ENCODE measurements at regions not wholly inside any gene's neighbourhood (a gene's known extent, or its start where the extent isn't known, plus 50 kb on each side); places are given as distances from the start of the nearest gene placed in this dataset.

DNA sequence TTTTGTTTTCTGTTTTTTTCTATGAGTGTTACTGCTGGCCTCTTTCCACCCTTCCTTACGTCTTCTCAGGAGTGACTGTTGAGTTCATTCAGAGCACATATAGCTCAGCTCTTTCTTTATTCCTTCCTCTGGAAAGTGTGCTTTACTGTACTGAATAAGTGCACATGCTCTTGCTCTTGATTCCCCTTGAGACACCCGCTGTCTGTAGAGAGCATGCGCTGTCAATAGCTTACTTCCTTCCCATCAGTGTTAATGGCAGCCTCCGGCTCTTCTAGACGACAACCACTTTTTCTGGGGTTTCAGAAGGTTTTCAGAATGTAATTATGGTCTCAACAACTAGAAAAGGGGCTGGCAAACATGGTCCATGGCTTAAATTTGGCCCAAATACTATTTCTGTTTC, 504.9 kb downstream of the C4orf33 start:
- ATAC-seq = no peak
- 84% methylated on average over 5 of the region's 5 CpGs for WGBS, 2 donors

DNA sequence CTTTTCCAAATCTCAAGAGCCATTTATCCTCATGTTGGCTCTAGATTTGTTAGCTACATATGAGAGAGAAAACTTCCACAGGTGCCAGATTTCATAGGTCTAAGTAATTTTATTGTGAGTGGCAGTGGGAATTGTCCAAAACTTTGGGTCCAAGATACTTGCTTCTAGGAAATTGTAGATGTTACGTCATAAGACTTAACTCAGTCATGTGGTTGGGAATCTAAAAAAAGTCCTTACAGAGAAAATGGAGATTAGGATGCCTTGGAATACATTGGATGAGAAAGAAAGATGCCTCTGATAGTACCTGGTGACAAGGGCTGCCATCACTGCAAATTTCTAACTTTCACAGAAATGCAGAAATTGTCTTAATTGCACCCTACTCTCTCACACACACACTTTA, 506.5 kb downstream of the C4orf33 start:
- no peak overlapping the region for H3K4me3 ChIP-seq
- ATAC-seq = no peak
- DNase-seq = no peak
- FAIRE-seq = no peak
- no peaks in the 10 kb centered on the region for H3K4me1 ChIP-seq
- intact Hi-C loops (cut with DNase I) = no loop called here
- 88 to 91% methylated on average over 1 of the region's 1 CpG for WGBS, 2 donors
- no peaks in the 10 kb centered on the region for H3K27me3 ChIP-seq
- H3K9me3 ChIP-seq = no peaks in the 10 kb centered on the region
- no peaks in the 10 kb centered on the region for H3K36me3 ChIP-seq
- no peak overlapping the region for H3K27ac ChIP-seq
- TF ChIP-seq, protein P1, sequence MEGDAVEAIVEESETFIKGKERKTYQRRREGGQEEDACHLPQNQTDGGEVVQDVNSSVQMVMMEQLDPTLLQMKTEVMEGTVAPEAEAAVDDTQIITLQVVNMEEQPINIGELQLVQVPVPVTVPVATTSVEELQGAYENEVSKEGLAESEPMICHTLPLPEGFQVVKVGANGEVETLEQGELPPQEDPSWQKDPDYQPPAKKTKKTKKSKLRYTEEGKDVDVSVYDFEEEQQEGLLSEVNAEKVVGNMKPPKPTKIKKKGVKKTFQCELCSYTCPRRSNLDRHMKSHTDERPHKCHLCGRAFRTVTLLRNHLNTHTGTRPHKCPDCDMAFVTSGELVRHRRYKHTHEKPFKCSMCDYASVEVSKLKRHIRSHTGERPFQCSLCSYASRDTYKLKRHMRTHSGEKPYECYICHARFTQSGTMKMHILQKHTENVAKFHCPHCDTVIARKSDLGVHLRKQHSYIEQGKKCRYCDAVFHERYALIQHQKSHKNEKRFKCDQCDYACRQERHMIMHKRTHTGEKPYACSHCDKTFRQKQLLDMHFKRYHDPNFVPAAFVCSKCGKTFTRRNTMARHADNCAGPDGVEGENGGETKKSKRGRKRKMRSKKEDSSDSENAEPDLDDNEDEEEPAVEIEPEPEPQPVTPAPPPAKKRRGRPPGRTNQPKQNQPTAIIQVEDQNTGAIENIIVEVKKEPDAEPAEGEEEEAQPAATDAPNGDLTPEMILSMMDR (IDR thresholded peaks at IDR 0.05) = no peak

More for the DNA sequence above, 504.9 kb downstream of the C4orf33 start:
- no peaks in the 10 kb centered on the region for H3K27me3 ChIP-seq
- TF ChIP-seq, protein P1 (IDR thresholded peaks at IDR 0.05) = no peak
- H3K4me3 ChIP-seq = no peak overlapping the region
- intact Hi-C loops (cut with DNase I) = no loop called here
- no peaks in the 10 kb centered on the region for H3K9me3 ChIP-seq
- no peaks in the 10 kb centered on the region for H3K4me1 ChIP-seq
- H3K36me3 ChIP-seq = no peaks in the 10 kb centered on the region
- no peak for FAIRE-seq
- DNase-seq = no peak
- H3K27ac ChIP-seq = no peak overlapping the region

DNA sequence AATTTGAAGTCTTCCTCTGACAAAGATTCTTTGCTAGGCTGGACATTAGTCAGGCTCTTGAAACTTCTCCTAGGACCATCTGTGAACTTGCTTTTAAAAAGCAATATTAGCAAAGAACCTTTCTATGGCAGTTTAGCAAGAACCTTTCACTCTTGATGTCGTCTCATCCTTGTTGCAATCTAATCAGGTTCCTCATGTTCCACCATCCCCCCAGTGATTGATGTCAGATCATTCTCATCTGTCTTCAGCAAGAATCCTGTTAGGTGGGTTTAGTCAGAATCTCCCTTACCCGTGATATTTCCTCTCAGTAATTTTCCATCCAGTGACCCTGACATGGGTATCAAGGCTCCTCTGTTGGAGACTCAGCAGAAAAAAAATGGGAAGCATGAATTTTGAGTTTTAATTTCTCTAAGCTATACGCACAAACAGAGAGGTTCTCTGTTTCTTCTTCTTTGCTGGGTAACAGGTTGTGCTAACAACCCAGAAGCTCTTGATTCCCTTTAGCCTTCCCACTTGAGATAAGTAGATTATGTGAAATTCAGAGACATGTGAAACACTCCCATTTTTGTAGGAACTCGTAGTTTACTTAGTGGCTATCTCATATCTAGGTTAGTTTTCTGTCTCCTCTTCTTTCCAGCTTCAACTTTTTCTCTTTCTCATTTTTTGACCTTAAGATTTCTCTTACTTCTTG, 507.4 kb downstream of the C4orf33 start:
- no peak overlapping the region for H3K27ac ChIP-seq
- no peak overlapping the region for H3K4me3 ChIP-seq
- intact Hi-C loops (cut with DNase I) = no loop called here
- H3K36me3 ChIP-seq = no peaks in the 10 kb centered on the region
- H3K27me3 ChIP-seq = no peaks in the 10 kb centered on the region
- FAIRE-seq (no peak), ATAC-seq (no peak), DNase-seq (no peak)
- H3K9me3 ChIP-seq = no peaks in the 10 kb centered on the region
- no peaks in the 10 kb centered on the region for H3K4me1 ChIP-seq
- TF ChIP-seq, protein P1 (IDR thresholded peaks at IDR 0.05) = no peak
- 51 to 54% methylated on average over 4 of the region's 4 CpGs for WGBS, 2 donors

DNA sequence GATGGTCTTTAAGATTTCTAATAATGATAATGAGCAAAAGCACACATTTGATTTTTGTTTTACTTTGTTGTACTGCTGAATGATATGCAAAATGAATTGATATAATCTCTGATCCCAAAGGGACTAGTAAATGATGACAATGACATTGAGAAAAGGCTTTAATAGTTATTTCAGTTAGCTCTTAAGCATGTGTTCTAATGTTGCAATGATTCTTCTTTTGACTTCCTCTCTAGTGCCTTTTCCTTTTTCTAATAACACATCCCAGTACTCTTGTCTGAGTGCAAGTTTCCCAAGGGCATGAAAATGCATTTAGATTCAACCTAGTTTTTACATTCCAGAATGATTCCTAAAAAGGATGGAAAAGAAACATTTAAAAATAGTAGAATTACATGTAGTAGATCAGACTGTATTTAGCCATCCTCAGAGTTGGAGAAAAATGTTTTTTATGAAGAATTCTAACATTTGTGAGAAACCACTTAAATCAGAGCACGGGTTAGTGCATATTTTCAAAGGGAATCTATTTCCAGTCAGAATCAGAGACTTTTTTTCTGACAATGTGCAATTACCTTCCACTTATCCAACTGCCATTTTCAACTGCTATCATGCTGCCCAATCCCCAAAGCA, 508.8 kb downstream of the C4orf33 start:
- TF ChIP-seq, protein P1 (IDR thresholded peaks at IDR 0.05) = no peak
- H3K4me1 ChIP-seq = no peaks in the 10 kb centered on the region
- ATAC-seq (no peak), DNase-seq (no peak), FAIRE-seq (no peak)
- no peaks in the 10 kb centered on the region for H3K27me3 ChIP-seq
- H3K9me3 ChIP-seq = no peaks in the 10 kb centered on the region
- intact Hi-C loops (cut with DNase I) = no loop called here
- H3K27ac ChIP-seq = no peak overlapping the region
- 51 to 65% methylated on average over 1 of the region's 1 CpG for WGBS, 2 donors
- H3K36me3 ChIP-seq = no peaks in the 10 kb centered on the region
- H3K4me3 ChIP-seq = no peak overlapping the region

DNA sequence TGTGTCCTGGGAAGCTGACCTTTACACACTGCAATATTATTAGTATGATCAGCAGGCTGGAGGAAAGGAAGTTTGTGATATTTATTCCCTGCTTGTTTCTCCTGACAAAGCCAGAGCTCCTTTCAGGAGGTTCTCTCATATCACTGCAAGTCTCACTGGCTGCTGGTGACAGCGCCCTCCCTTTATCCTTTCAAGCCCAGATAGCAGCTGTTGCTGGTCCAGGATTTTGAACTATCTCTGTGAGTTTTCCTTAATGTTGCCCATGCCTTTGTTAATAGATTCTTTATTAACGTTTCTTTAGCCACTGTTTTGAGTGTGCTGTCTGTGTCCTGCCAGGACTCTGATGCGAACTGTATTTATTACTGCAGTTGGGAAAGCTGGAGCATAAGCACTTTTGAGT, 518.7 kb downstream of the C4orf33 start:
- Histone ChIP-seq H3K27me3 (no peaks in the 10 kb centered on the region), H3K4me1 (no peaks in the 10 kb centered on the region), H3K9me3 (no peaks in the 10 kb centered on the region), H3K27ac (no peak overlapping the region), H3K4me3 (no peak overlapping the region), H3K36me3 (no peaks in the 10 kb centered on the region)
- DNase-seq (no peak), FAIRE-seq (no peak), ATAC-seq (no peak)
- TF ChIP-seq, protein P1 (IDR thresholded peaks at IDR 0.05) = no peak
- WGBS, 2 donors = 28 to 38% methylated on average over 3 of the region's 3 CpGs
- intact Hi-C loops (cut with DNase I) = no loop called here

All from pancreas (tissue), 10 donors.